HG03469 (cell line): ENCODE measurements at regions not wholly inside any gene's neighbourhood (a gene's known extent, or its start where the extent isn't known, plus 50 kb on each side); places are given as distances from the start of the nearest gene placed in this dataset.

Source experiments
- ATAC-seq: cut with Tn5 transposase; IDR thresholded peaks from one replicate; pipeline ENCODE4 v1.9.1; 2021; ENCODE audit warnings: mild to moderate bottlenecking, moderate library complexity, moderate number of reproducible peaks; ENCODE audit not compliant: unreplicated experiment

DNA sequence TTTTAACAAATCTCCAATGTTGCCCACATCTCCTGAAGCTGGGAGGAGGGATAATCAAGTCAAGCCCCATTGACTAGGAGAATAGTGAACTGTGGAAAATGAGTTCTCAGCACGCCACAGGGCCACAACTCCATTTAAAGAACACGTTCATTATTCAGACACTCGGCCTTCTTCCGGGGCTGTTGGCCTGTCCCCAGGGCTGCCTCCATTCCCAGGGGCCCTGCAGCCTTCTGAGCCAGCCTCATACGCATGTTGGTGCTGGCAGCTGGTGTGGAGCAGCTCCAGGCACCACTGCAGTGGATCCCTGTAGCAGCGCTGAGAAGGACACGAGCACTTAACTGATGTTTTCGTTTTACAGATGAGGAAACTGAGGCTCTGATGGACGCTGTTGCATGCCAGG is 87.5 kb upstream of the RCN1 start:
- no peak for ATAC-seq

DNA sequence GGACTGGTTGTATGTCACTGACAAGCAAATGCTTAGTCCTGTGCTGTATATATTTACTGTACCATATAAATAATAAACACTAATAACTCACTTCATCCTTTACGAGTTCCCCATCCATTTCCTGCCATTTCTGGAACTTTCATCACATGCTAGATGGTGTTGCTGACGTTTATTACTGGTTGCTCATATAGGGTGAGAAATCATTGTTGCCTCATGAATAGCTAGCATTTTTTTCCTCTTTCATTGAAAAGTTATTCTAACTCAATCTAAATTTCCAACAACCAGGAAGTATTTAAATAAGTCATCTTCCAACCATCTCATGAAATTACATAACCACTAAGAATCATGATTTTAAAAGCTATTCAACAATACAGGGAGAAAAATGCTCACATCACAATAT is 88.6 kb upstream of the RCN1 start:
- ATAC-seq, result no peak

DNA sequence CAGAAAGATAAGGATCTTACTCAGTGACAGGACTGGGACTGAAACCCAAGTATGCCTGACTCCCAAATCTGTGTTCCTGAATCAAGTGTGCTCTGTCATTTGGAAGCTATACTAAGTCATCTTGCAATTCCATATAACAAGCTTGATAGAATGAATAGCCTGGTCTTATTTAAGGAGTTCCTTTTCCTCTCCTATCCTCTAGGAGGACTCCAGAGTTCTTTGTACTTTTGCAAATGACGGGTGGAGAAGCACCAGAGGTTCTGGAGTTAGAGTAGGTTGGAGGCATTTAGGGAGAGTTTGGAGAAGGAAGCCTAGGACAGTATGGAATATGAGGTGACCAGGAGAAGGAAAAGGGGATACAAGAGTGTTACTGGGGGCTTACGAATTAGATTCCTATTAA is 92.9 kb upstream of the RCN1 start:
- ATAC-seq, result no peak

DNA sequence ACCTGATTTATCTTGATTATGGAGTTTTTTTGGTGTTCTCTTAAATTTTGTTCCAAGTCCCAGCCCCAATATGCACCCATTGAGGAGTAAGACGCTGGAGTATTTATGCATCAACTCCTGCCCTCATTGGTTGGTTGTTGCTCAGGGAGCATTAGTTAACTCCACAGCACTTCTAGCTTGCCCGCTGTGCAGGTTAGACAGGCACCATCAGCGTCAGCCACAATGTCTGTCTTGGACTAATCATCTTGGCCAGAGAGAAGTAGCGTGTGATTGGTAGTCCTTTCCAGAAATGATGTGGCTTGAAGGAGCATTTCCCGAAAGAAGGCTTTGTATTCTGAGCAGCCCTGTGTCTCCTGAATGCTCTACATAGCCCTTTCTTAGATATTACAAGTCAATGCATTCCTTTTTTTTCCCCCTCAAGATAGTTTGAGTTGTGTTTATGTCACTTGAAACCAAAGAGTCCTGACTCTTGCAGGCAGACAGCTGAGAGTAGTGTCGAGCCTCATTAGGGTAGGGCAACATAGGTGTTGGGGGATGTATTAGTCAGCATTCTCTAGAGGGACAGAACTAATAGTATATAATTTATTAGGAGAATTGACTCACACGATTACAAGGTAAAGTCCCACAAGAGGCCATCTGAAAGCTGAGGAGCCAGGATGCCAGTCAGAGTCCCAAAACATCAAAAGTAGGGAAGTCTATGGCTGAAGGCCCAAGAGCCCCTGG is 94.6 kb upstream of the RCN1 start:
- ATAC-seq, result no peak

DNA sequence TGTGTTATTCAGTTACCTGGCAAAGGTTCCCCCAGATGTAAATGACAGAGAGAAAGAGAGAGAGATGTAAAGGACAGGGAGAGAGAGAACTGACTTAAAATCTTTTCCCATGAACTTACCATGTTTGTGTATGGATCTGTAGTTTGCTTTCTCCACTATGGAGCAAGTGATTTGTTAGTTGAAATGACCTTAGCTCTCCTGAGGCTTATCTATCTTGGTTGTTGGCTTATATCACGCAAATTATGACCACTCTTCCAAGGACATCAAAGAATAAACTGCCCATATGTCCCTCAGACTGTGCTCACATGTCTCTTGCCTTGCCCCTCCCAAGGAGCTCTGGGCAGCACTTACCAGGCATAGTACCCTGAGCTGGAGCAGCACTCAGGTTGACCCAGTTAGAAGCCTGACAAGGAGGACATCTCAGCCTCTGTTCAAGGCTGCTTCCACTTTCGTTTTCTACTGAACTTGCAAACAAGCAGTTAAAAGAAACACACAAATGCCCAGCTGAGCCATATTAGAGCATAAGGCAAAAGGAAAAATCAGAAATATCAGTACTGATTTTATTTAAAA is 95.3 kb upstream of the RCN1 start:
- ATAC-seq, result peak; percentile 71

DNA sequence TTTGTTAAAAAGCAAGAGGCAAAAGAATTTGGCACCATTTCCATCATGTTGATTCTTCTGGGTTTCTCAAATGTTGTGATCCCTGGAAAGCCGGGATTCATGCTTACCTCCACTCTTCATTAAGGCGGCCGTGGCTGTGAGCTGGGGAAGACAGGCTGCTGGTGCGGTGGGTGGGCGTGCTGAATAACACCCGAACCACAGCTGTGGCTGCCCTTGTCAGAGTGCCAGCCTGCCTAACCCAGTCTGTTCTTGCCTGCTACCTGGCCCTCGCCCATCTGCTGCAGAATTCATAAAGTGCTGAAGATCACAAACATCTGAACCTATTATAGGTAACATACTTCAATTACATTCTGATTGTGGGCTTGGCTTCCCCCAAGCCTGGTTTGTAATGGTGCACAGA is 95.8 kb upstream of the RCN1 start:
- ATAC-seq, result no peak

DNA sequence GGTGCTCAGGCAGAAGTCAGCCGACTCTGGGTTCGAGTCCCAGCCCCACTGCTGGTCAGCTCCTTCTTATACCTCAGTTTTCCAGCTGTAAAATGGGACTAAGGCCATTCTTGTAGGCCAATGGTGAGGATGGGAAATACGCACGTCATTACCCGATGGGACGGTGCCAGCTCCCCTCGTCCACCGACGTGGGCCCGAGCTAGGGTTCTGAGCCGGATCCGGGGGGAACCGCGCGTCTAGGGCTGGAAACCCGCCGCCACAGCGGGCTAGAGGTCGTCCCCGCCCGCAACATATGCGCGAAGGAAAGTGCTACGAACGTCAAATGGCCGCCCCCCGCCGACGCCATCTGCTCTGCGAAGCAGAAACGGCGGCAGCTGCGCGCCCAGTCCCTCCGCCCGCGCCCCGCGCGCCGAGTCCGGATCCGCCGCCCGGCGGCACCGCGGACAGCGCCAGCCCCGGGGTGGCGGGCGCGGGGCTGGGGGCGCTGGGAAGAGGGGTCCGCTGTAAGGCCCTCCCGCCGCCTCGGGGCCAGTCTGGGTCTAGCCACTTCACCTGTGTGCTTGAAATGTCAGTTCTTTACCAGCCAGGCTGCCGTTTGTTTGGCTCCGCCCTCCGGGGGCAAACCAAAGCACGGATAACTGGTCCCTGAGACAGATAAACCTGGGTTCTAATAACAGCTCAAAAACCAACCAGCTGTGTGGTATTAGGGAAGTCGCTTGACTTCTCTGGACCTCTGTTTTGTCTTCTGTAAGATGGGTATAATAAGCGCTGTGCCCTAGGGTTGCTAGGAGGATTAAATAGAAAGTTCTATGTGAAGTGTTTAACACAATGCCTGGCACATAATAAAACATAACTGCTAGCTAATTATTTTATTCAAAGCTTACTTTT is 103.5 kb upstream of the RCN1 start:
- no peak for ATAC-seq

DNA sequence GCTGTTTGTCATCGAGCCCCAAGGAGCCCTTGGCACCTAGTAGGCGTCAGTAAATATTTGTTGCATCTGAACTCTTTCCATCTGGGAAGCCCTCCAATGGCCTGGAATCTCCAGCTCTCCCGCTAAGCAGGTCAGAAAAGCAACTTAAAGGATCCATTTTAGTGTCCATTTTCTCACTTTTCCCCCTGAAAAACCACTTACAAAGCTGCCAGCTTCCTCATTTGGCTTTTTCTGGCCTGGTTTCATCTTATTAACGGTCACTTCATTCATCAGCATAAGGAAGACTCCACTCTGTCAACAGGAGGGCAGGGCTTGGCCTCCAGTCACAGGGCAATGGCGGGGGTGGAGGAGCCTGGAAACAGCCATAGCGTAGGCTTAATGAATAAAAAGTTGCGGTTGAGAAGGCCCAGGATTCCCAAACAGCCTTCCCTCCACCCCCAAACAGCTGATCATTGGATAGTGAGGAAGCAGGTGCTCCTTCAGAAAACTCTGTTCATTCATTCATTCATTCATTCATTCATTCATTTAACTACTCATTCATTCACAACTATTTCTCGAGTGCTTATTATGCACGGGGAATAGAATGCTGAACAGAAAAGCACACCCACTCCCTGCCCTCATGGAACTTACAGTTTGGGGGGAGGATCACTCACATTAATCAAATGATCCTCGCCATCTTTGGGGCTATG is 104.5 kb upstream of the RCN1 start:
- ATAC-seq, result no peak

DNA sequence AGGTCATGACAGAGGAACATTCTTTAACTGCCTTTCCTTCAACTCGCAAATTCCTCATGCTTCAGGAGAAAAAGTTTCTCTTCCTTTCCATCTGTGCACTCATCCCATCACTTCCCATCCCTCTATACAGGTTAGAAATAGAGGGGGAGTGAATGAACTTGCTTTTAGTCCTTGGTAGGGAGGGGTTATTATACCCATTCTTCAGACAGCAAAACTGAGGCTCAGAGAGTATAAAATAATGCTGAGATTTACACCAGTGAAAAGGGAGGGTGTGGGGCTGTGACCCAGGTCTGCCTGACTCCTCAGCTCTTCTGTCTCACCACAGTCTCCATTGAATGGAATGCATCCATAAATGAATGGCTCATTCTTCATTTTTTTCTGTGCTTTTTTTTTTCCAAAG is 109.4 kb upstream of the RCN1 start:
- ATAC-seq, result no peak

DNA sequence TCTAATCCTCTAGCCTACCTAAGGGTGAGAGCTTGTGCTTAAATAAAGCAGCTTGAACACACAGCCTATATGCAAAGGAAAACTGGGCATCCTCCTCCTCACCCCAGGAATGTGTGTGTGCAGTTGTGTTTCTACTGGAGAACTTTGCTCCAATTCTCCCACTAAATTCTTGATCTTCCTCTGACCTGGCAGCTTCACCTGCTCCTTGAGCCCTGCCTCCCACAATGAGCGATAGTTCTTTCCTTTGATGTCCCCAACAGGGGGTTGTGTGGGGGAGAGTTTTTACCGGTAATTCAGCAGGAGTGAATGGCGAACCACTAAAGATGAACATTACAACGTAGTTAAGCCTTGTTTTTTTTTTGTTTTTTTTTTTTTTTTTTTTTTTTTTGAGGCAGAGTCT is 113.5 kb upstream of the RCN1 start:
- ATAC-seq, result no peak

DNA sequence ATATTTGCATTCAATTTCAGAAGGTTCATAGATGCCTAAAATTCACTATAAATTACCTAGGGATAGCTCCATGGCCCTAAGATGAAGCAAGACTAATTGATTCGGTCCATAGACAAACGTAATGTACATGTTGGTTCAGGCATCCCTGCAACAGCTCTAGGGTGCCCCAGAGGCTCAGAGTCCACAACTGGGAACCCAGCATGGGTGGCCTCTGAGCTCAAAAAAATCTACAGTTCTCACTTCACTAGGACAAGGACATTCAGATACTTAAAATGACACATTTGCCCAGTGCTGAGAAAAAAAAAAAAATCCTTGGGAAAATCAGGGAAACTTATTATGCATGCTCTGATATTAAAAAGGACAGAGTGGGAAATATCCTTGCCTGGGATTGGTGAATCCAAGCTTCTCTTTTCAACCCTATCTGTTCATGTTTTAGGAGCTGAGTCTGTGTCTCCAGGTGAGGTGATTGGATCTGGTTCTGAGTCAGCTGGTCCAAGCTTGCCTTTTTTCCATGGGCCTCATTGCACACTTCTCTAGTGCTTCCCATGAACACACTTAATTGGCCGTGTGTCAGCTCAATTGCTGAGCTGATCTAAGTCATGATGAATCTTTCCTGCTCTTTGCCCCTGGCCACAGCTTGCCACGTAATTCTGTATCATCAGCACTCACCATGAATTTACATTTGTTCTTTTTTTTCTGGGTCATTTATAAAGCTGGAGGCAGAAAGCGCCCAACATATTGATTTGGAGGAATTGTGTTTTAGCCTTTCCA is 116.3 kb upstream of the RCN1 start:
- ATAC-seq, result no peak

DNA sequence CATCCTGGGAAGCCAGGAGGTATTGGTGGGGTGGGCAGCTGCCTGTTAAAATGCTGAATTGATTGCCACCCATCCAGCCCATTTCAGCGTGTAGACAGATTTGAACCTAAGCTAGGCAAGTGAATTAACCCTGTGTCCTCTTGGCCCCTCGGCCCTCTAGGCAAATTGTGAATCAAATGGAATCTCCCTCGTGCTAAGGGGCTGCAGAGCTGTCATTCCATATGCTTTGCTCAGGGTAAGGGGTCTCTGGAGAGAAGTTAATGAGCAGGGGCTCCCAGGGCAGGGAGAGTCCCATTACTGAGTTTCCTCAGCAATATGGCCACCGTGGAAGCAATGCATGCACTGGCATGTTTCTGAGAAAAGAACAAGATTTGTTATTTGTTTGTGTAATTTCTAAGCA is 117.7 kb upstream of the RCN1 start:
- ATAC-seq, result no peak

DNA sequence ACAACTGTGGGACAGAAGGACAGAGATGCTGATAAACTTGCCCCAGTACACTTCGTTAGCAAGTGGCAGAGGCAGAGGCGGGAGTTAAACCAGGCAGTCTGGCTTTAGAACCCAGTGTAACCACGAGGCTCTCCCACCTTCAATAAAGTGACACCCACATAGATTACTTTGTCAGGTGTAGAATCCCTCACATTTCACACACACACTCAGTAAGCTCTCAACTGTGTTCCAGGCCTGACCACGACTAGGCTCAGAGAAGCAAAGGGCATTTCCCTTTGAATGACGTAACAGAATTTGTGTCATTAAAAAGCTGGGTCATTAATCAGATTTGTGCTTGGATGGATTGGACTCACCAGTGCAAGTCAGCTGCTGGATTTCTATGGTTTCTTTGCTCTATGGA is 118.3 kb upstream of the RCN1 start:
- no peak for ATAC-seq

DNA sequence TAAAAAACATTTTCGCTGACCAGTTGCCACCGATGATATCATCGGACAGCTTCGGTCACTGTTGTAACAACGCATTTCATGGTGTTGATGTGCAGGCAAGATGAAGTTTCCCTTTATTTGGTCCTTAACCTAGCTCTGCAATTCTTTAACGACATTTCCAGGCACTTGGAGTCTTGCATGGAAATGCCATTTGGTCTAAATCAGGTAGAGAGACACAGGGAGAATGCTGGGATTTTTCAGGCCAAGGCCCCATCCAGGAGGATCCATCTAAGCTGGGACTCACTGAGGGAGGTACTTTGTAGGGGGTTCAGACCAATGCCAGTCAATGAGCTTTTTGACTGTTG is 121.5 kb upstream of the RCN1 start:
- ATAC-seq, result no peak

DNA sequence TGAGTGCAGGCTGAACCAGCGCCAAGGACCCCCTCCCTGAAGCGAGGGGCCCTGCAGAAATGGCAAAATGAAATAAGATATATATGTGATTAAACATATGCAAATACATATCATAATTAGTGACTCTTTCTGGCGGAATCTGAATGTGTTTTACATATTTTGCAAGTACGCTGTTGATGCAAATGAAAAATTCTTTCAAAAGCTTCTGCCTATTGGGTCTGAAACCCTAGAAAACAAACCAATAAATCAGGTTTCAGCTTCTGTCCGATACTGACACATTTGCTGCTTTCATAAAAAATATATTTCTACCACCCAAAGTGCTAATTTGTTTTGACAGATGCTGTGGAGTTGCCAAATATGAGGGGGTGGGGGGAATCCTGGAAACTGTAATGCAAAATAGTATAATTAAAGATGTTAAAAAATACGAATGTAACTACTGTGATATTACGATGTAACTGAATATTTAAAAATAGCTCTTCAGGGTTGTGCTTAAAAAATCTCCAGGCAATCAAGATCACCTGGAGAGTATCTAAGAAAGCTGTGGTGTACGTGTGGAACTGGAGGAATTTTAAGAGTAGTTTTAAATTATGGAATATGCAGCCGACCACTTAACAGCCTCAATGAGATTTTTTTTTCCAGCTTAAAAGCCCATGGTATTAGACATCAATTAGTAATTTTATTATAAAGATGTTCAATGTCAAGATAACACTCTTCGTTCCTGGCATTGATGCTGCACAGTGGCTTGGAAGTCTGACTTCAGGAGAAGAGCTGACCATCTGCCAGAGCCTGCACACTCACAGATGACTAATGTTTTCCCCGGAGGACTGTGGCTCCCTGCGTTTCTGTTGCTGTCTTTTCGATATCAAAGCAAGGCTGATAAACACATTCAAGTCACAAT is 122.2 kb upstream of the RCN1 start:
- ATAC-seq, result no peak

DNA sequence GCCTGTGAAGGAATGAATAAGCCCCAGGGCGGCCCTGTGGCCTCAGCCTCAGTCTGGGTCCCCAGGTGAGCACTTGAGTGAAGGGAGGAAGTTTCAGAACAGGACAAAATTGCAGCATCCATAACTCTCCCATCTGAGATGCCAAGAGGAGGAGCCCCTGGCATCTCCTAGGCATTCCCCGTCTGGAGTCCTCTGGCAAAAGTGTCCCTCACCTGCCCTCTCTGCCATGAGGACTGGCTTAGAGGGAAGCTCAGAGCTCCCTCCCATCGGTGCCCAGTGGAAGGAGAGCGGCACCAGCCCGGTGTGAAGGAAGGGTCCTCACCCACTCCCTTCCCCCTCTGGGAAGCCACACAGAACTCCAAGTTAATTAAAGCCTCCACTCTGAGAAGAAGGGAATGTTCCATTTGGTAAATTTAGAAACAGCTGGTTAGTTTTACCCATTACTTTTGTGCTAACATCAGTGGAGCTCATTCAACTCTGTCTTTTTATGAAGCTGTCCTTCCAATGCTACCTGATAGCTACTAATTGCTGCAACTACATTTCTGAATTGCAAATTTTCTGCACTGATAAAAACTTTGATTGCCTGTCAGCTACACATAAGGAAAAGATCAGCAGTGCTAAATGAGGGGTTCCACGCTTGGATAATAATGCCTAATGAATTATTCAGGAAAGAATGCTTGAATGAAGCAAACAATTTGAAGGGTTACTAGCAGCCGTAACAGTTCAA is 123.3 kb upstream of the RCN1 start:
- ATAC-seq, result no peak

DNA sequence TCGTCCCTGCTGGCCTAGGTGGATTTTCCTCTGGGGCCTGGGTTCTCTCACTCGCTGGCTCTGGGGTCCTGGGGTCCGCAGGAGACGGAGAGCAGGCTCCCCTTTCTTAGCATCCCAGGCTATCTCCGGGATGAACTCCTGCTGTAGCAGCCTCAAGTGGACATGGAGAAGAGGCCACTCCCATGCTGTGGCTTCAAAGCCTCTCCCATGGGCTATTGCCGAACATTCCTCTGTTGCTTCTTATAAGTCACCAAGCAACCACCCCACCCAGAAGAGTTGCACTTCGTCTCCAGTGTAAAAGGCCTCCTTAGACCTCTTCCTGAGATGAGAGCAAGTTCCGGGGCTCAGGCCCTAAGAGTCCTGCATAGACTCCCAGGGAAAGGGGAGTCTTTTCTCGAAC is 124.0 kb upstream of the RCN1 start:
- ATAC-seq, result no peak

DNA sequence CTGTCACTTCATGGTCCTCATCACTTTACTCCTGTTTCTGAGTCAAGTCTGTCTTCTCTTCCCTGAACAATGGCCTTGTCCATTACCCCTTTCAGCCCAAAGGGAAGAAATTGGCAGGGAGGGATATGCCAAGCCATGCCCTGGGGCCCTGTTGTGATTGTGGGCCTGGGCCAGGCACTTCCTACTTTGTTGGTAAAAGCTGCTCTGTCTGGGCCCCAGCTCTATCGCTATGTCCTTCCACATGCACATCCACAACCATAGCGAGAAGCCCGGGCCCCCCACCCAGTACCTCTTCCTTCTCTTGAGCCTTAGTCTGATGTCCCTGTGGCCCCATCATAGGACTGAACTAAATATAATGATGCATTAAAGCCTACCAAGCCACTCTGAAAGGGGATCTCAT is 126.7 kb upstream of the RCN1 start:
- ATAC-seq, result no peak

DNA sequence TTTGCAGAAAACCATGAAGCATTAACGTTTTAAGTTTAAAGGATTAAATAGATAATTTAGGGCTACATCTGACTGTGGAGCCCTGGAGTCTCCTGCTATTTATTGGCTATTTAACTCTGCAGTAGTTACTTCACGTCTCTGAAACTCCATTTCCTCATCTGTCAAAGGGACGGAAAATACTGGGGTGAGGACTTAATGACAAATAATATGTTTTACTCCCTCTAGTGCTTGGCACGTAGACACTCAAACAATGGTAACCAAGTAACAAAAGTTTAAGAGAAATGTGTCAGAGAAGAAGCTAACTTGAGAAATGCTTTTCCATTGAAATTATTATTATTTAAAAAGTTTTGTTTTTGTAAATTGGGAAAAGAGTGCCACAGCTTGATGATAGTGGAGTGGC is 130.7 kb upstream of the RCN1 start:
- no peak for ATAC-seq
